NCI-H2196 (cell line): ENCODE measurements at regions not wholly inside any gene's neighbourhood (a gene's known extent, or its start where the extent isn't known, plus 50 kb on each side); places are given as distances from the start of the nearest gene placed in this dataset.

Source experiments
- DNase-seq: peaks from one replicate; lab custom pipeline; 2025; ENCODE audit not compliant: unreplicated experiment; lab: John Stamatoyannopoulos, UW

DNA sequence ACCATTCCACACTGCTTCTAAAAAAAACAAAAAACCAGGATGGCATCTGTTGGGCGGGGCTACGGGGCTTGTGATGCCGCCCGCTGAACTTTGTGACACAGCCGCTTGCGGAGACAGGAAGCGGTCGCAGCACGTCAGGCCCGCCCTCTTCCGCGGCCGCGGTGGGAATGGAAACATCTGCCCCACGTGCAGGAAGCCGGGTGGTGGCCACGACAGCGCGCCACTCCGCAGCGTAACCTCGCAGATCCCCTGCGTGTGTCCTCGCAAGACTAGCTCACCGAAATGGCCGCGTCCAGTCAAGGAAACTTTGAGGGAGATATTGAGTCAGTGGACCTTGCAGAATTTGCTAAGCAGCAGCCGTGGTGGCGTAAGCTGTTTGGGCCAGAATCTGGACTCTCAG is 168.5 kb downstream of the SUCLG1 start:
- no peak for DNase-seq

DNA sequence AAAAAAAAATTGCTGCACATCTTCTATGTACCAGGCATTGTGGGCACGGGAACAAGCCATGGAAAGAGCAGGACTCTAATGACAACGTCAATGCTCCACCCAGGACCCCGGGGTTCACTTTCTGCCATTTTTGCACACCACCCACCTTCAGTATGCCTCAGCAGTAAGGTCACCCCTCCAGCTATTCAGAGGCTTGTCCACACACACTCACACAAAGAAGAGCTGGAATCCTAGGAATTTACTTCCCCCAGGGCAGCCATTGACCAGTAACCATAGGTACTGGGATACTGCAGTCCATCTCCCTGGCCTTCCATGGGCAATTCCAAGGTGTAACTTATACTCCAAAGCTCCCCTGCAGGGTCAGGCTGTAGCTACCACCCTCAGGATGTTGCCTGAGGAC is 170.8 kb downstream of the SUCLG1 start:
- DNase-seq: no peak

DNA sequence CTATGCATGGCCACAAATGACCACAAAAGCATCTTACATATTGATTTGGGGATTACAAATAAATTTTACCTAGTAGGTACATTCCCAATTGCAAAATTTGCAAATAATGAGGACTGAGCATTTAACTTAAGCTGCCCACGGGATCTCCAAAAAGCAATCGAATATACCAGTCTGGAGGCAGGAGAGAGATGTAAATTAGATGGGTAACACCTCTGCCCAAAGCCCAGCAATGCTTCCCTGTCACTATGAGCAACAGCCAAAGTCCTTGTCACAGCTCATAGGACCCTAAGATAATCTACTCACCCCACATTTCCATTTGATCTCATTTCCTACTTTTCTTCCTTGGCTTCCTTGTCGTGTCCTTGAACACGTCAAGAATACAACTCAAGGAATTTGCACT is 172.2 kb downstream of the SUCLG1 start:
- DNase-seq: no peak

DNA sequence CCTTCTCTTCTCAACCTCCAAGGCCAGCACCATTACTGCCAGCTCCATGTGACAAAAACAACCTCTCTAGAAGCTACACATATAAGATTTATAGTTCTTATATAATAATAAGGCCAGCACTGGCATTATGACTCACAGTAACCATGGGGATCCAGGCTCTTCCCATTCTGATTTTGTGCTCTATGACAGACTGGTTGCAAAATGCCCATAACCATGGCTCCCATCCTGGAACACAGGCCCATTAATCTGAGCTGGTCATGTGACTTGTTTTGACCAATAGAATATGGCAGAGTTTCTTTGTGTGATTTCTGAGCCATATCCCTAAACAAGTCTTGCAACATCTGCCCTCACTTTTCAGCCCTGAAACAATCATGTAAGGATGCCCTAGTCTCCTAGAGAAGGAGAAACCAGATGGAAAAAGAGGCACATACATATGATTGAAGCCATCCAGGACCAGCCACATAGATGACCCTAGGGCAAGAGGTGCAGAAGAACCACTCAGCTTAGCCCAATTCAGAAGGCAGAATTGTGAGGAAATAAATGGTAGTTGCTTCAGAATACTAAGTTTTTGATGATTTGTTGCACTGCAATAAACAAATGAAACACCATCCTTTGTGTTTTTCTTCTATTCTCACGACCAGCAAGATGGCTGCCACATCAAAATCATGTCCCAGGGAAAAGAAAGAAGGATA is 173.9 kb downstream of the SUCLG1 start:
- DNase-seq: no peak

DNA sequence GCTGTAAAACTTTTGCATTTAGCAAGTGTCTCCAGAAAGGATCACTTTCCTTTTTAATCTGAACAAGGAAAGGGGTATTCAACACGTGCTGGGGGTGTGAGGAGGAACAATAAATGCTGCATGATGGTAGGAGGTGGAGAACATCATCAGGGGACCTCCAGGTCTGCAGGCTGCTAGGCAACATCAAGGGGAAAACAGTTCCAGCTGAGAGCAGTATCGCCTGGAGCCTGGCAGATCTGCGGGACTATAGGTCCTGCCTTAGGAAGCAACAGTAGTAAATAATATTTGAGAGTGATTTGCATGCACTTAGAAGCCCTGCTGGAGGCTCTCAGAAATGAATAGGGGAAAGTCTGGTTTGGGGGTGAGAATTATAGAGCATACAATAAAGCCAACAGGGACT is 175.6 kb downstream of the SUCLG1 start:
- no peak for DNase-seq

DNA sequence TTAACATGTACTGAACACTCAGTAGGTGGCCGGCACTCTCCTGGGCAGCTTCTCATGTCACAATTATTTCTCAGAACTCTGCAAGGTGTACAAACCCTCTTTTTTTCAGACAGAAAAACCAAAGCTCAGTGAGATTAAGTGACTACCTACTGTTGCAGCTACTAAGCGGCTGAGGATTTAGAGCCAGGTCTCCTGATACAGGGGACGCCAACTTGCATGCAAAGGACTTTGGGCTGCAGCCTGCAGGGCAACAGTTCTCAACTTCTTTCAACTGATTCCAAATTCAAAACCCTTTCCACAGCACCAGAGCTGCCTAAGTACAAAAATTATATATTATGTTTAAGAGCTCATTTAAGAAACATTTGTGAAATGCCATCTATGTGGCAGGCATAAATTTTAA is 177.6 kb downstream of the SUCLG1 start:
- DNase-seq: no peak

DNA sequence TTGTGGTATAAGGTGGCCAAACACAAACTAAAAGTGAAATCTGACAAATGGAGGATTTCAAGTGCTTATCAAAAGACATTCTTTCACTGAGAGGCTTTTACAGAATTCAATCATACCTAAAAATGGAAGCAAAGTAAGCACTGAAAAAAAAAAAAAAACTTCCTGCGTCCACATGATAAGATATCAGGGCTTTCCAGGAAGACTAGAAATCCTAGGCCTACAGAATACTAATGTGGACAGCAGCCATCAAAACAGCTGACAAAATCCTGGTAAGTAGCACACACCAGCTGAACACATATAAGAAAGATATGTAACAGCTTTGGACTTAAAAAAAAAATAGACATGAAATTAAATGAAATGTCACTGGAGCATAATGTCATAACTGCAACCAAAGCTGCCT is 178.2 kb downstream of the SUCLG1 start:
- DNase-seq: no peak

DNA sequence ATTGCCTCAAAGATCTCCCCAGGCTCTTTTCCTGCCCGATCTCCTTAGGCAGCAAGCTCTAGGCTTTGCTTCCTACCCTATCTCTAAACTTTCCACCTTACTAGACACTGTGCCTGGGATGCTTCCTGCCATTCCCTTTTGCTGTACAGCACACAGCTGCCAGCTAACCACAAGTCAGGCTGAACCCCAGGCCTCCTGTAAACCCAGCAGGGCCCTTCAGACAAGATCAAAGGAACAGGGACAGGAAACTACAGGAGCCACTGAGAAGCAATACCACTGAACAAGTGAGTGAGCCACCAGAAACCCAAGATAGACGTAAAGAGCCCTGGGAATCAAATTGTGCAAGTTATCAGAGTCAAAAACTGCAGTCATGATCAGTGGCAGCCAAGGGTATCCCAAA is 180.7 kb downstream of the SUCLG1 start:
- no peak for DNase-seq

DNA sequence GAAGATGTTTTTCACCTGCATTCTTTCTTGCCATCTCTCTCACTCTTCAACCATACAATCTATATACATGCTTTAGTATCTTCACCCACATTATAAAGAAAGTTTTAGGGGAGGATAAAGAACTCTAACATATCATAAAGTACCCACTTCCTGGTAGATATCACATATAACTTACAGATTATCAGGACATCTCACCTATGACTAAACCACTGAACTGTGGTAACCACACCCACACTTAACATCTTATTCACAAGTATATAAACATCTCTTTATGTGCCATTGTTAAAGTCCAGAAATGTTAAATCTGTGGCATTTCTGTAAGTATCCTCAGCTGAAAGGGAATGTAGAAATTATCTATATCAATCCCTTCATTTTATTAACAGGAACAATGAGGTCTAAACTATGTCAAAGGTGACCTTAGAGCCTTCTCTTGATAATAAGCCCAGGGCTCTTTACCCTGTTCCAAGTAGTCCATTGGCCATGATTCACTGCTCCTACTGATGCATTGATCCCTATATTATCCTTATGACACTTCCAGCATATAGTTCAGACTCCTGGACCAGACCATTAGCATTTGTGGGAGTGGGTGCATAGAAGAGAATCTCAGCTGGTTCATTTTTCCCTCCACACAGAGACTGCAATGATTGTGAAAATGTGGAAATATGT is 182.4 kb downstream of the SUCLG1 start:
- no peak for DNase-seq

DNA sequence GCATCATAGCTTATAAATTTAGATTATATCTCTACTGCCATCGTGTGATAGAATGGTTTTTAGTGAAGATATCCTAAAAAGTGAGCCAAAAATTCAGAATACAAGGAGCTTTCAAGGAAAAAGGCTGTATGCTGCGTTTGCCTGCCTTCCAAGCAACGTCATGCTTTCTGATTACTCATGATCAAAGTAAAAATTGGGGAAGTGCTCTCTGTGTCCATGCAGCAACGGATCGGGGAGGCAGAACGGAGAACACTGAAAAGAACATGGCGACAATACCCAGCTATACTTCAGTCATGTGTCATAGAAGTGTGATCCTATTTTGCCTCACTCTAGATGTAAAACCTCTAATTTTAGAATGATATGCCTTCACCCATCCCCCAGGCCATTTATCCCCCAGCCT is 185.7 kb downstream of the SUCLG1 start:
- no peak for DNase-seq

DNA sequence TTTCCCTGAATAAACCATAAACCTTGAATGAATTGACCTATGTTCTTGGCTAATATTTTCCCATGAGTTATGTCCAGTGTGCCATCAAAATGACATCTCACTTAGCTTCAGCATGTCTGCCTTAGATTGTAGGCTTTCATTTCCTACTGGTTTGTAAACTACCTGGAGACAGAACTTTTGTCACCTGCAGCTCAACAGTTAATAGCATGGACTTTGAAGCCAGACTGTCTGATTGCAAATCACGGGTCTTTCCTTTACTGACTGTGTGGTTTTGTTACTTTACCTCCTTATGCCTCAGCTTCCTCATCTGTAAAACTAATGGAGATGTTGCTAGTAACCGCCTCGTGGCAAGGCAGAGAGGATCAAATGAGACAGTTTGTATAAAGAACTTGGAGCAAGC is 187.1 kb downstream of the SUCLG1 start:
- no peak for DNase-seq

DNA sequence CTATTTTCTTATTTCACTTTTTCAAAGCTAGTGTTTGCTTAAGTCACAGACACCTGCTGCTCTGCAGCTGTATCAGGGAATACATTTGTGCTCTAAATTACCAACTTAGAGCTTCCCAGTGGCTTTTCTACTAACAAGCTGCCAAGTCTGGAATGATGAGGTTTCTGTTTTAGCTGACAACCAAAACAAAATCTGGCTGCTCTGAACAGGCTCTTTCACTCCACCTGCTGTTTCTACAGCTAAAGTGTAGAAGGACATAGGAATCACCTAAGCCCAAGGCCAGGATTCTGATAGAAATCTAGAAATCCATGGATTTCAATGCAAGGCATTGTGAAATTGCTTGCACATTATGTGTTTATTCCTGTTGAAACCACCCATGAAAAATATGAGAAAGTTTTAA is 201.2 kb downstream of the SUCLG1 start:
- no peak for DNase-seq

DNA sequence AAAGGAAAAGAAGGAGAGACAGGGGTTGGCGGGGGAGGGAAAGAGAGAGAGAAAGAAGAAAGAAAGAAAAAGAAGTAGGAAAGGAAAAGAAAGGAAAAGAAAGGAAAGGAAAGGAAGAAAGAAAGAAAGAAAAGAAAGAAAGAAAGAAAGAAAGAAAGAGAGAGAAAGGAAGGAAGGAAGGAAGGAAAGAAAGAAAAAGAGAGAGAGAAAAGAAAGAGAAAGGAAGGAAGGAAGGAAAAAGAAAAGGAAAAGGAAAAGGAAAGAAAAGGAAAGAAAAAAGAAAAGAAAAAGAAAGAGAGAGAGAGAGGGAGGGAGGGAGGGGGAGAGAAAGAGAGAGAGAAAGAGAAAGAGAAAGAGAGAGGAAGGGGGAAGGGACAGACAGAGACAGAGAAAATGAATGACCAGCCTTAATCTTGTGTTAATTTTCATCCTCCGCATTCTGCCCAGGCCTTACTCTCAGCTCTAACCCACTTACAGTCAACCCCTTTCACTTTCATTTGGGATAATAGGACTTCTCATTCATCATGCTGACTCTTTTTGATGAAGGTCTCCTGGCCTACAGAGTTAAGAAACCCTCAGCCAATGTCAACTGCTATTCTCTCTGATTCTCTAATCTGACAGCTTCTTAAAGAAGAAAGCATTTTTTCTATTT is 207.3 kb downstream of the SUCLG1 start:
- DNase-seq: no peak

DNA sequence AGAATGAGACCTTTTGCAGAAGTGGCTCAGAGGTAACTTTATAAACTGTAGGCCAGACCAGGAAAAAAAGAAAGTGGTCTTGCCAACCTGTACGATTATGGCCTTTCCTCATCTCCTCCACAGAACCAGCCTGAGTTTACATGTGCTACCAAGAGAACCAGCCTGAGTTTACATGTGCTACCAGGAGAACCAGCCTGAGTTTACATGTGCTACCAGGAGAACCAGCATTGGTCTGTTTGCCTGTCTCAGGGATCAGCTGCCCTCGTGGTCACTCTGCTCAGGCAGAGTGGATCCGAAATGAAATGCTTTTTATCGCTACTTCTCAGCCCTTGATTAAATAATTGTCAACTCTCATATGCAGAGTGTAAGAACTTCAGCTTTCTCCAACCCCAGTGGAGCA is 209.9 kb downstream of the SUCLG1 start:
- no peak for DNase-seq

DNA sequence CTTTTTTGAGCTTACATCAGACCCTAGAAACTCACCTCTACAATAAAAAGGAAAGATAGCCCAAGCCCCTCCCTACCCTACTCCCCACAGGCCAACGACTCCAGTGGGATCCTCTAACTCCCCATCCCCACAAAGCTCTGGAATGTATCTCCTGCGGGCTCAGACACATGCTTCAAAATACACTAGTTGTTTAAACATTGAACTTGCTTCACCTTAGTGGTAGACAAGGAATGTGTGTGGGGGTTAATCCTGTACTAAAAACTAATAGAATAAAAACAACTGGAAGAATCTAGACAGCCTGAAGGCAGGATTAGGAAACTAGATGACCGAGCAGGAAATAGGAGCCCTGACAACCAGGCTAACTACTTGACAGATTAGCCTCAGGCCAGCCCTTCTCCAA is 211.5 kb downstream of the SUCLG1 start:
- no peak for DNase-seq

DNA sequence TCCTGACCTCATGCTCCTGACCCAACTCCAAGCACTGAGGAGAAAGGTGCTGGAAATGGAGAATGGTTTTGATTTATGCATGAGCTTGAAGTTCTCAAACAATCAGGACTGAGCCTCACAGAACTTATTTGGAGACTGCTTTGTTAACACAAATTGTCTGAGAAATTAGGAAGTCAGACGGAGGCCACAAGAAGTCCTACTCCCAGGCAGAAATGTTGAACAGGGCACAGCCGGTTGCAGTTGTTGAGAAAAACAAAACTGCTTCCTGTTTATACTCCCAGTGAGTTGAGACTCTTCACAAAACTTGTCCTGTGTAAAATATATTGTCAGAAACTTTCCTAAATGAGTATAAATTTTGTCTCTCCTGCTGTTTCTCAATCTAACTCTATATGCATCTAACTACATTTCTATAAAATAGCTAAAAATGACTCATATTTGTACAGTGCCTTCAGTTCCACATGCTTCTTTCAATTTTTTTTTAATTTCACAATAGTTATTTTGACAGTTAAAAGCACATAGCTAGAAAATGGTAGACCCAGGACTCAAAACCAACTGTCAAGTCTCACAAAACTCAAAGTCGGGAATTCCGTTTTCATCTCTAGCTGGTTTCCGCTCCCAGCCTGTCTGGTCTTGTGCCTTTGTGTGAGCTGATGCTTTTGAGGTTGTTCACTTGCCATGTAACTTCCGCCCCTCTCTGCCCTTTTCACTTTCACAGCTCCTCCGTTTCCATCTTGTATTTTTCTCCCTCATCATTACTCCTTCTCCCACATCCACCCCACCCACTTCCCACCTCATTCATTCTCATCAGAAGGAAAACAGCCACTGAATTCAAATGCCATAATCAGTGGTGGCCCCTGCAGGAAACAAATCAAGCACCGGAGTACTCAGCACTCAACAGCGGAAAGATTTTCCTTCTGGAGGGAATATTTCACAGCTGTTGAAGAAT is 215.0 kb downstream of the SUCLG1 start:
- DNase-seq: no peak

DNA sequence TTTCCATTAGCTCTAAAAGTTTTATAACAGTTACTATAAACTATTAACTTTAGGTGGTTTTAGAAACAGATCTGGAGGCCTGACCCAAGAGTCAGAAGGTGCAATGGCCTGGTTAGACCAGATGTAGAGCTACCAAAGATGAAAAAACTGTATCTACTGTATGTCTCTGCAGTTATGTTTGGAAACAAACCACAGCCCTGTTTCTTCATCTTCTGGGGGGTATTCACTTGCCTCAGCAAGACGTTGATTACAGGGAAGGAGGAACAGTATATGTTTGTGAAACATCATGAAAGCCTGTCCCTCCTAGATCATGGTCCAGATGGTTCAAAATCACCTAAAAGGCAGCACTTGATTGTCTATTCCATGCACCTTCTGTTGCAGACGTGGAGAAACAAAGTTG is 220.2 kb downstream of the SUCLG1 start:
- DNase-seq: no peak

DNA sequence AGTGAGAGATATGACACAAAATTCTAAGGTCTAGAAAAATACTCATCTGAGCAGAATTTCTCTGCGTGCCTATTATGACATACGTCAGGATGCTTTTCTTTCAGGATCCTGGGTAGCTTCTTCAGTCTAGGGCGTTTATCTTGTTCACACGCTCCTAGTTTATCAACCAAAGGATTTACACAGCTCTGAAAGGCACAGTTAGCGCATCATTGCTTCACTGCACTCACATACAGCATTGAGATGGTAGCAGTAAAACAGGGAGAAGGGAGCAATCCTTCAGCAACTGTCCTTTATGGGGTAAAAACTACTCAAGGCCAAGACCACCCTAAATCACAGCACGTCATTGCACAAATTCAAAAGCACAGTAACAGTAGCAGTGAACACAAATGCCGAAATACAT is 222.8 kb downstream of the SUCLG1 start:
- no peak for DNase-seq

DNA sequence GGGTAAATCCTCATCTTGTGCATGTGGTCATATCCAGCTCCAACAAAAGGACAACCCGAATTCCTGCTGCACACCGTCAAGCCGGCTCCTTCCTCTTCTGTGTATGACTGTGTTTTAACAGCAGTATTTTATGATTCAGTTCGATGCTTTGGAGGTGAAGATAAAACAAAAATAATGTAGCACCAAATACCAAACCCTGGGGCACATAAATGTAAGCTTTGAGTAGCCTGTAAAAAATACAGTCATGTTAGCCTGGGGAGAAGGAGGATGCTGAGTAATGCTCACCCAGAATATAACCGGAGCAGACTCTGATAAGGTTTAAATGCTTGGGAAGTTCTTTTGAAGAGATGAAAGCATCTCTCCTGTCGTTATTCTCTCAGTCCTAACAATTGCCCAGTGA is 225.0 kb downstream of the SUCLG1 start:
- DNase-seq: no peak

DNA sequence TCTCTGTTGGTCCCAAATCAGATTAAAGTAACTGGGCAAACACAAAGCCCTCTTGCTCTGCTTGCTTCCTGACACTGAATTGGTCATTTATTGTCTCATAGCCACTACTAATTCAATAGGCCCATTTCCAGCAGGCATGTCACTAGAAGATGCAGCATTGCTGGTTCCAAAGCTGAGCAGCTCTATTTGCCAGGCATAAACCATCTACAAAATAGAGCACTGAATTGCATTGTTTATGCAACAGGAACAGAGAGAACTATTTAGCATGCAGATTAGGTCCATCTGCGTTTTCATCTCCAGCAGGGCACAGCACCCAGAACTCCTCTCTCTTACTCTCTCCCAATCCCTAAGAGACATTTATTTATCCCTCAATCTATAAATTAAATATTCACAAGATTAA is 227.6 kb downstream of the SUCLG1 start:
- DNase-seq: no peak

DNA sequence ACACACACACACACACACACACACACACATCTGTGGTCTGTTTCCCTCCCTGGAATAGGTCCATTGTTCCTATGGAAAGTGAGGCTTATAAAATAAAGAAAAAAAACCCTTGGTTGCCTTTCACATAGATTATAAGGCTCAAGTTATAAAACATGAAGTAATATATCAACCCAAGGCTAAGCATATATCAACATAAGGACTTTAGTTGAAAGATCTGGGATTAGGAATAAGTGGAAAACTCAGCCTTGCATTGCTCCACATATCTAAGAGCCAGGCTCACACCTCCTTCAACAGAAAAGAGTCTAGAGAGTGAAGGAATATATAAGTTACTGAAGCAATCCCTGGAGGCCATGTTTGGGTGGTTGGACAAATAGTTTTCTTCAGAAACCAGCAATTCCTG is 235.0 kb downstream of the SUCLG1 start:
- DNase-seq: no peak

DNA sequence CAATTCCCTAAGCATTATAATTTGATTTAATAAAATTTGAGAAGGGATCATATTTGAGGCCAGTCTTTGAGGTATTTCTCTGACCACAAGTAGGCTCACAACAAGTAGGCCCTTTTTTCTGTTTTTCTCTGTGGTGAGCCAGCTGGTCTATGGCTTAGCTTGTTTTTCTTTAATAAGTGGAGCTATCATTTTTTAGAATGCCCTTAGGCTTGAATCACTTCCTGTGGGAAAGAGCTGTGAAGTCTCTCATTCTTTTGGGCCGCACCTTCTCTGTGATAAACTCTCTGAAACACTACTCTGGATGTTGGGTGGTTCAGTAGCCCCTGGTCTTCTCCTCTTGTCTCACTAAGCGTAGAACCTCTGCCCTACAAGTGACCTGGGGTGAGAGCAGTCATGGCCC is 235.9 kb downstream of the SUCLG1 start:
- no peak for DNase-seq
